ENCODE measurements at regions not wholly inside any gene's neighbourhood (a gene's known extent, or its start where the extent isn't known, plus 50 kb on each side); places are given as distances from the start of the nearest gene placed in this dataset.
"Not testable (repeated sequence)": the region's sequence is repeated elsewhere in the genome, so short reads cannot be mapped to it uniquely, and the experiment has no call there.

DNA sequence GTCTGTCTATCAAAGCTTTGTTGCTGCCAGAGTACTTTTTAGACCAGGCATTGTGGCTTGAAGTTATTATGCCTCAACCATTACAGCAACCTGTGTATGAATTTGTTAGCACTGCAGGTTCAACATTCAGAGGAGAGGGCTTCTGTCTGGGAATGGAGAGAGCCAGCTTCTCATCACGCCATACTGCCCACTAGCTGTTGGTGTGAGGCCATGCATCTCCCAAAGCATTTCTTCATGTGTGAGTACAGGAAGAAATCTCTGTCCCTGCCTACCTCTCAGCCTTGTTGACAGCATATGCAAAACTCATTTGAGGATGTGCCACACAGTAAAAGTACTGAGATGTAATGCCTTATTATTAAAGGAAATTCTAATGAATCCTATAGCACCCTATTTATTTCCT, 76.9 kb upstream of the PPARGC1A start:
- peaks cover 0 to 5% of the 10 kb centered on the region in 2 donors for H3K4me1 ChIP-seq
- no peak for TF ChIP-seq POLR2A (IDR thresholded peaks at IDR 0.05)
- TF ChIP-seq CTCF (IDR thresholded peaks at IDR 0.05 in 4 of 5, conservative IDR thresholded peaks at IDR 0.05 in 1 of 5): peak in 3 of 5 experiments; percentile 19 to 36 (median 28)
- no peaks in the 10 kb centered on the region for H3K36me3 ChIP-seq
- no peak overlapping the region for H3K4me3 ChIP-seq
- no peak overlapping the region for H3K27ac ChIP-seq
- in situ Hi-C loops (cut with MboI; ENCODE audit: low sequenced_read_pairs in 4 of 4): no loop called here
- DNase-seq (no peak), ATAC-seq (peak in 1 of 2 donors; percentile 56)
- no peaks in the 10 kb centered on the region for H3K9me3 ChIP-seq
- intact Hi-C loops (cut with DNase I; ENCODE audit: low total_unique reads): no loop called here
- H3K27me3 ChIP-seq: no peaks in the 10 kb centered on the region

- no peak for DNase-seq
- Histone ChIP-seq H3K36me3 (no peaks in the 10 kb centered on the region), H3K27ac (no peak overlapping the region), H3K4me1 (peaks cover 0 to 3% of the 10 kb centered on the region in 2 donors), H3K4me3 (no peak overlapping the region), H3K27me3 (no peaks in the 10 kb centered on the region), H3K9me3 (no peaks in the 10 kb centered on the region)
- in situ Hi-C loops (cut with MboI; ENCODE audit: low sequenced_read_pairs in 4 of 4) (no loop called here), intact Hi-C loops (cut with DNase I; ENCODE audit: low total_unique reads) (no loop called here)
- TF ChIP-seq CTCF (IDR thresholded peaks at IDR 0.05 in 4 of 5, conservative IDR thresholded peaks at IDR 0.05 in 1 of 5): no peak
- TF ChIP-seq POLR2A (IDR thresholded peaks at IDR 0.05): no peak
- ATAC-seq: no peak
These were observed 72.6 kb upstream of the PPARGC1A start for GRCh38 chr4:23962462-23962861.

GRCh38 chr4:23961395-23961794, 71.5 kb upstream of the PPARGC1A start:
- H3K4me3 ChIP-seq; H3K27me3 ChIP-seq; in situ Hi-C loops (cut with MboI; ENCODE audit: low sequenced_read_pairs in 4 of 4); DNase-seq; H3K36me3 ChIP-seq; intact Hi-C loops (cut with DNase I; ENCODE audit: low total_unique reads); ATAC-seq; H3K9me3 ChIP-seq; H3K27ac ChIP-seq; H3K4me1 ChIP-seq: not testable (repeated sequence)

DNA sequence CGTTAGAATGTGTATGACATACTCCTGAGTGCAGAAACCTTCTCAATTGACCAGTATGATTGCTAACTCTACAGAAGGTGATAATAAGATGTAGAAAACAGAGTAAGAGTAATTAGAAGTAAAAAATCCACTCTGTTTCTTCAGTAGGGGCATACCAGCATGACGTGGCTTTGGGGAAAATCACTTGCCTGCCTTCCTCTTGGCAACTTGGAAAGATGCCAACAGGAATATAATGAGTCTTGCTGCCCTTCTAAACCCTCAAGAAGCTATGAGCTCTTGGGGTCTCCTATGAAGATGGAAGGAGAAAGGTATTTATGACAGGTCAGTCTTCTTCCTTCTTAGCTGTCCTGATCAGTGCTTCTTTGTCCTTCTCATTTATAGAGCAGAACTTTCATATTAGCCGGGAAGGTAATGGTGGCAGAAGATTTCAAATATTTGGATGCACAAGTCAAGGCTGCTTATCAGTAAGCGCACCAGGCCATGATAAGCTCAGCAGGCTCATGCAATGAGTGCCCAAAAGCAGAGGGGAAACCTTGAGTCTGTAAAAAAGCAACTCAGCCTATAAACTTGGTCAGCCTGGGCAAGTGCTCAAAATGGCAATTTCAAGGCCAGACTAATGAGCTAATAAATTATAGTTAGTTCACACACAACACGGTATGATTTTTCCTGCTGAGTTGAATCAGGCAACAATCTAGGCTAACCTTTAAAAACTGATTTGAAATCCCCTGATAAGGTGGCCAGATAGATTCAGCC, 69.7 kb upstream of the PPARGC1A start:
- H3K27me3 ChIP-seq: no peaks in the 10 kb centered on the region
- H3K4me1 ChIP-seq: peaks cover 0 to 3% of the 10 kb centered on the region in 2 donors
- DNase-seq: no peak
- in situ Hi-C loops (cut with MboI; ENCODE audit: low sequenced_read_pairs in 4 of 4) (no loop called here), intact Hi-C loops (cut with DNase I; ENCODE audit: low total_unique reads) (loop anchor here (5.0 kb wide), 1 partner anchor 202 kb away; no protein-coding TSS in a partner anchor)
- H3K4me3 ChIP-seq: no peak overlapping the region
- TF ChIP-seq POLR2A (IDR thresholded peaks at IDR 0.05): no peak
- TF ChIP-seq CTCF (IDR thresholded peaks at IDR 0.05 in 4 of 5, conservative IDR thresholded peaks at IDR 0.05 in 1 of 5): no peak
- ATAC-seq: no peak
- no peaks in the 10 kb centered on the region for H3K36me3 ChIP-seq
- H3K9me3 ChIP-seq: no peaks in the 10 kb centered on the region
- H3K27ac ChIP-seq: no peak overlapping the region

DNA sequence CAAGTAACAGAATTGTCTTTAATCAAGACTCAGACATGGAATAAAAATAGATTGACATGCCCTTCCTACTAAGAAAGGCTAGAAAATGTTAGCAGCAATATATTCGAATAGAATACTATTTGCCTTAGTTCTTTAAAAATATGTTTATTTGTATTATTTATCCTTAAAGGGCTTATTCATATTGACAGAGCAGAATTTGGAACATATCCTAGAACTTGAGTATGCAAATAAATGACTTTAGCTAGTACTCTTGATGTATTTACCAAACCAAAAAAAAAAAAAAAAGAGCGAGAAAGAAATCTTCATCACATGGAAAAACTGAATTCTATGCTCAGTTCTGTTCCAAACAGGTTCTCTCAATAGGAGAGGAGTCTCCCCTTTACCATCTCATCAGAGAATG, 68.9 kb upstream of the PPARGC1A start:
- Histone ChIP-seq H3K27me3 (no peaks in the 10 kb centered on the region), H3K36me3 (no peaks in the 10 kb centered on the region), H3K9me3 (no peaks in the 10 kb centered on the region), H3K4me3 (no peak overlapping the region), H3K4me1 (peaks cover 0 to 3% of the 10 kb centered on the region in 2 donors), H3K27ac (no peak overlapping the region)
- TF ChIP-seq CTCF (IDR thresholded peaks at IDR 0.05 in 4 of 5, conservative IDR thresholded peaks at IDR 0.05 in 1 of 5) (no peak), POLR2A (IDR thresholded peaks at IDR 0.05) (no peak)
- in situ Hi-C loops (cut with MboI; ENCODE audit: low sequenced_read_pairs in 4 of 4) (no loop called here), intact Hi-C loops (cut with DNase I; ENCODE audit: low total_unique reads) (loop anchor here (5.0 kb wide), 1 partner anchor 201 kb away; no protein-coding TSS in a partner anchor)
- no peak for ATAC-seq
- no peak for DNase-seq
